ENCODE measurements at regions not wholly inside any gene's neighbourhood (a gene's known extent, or its start where the extent isn't known, plus 50 kb on each side); places are given as distances from the start of the nearest gene placed in this dataset.

DNA sequence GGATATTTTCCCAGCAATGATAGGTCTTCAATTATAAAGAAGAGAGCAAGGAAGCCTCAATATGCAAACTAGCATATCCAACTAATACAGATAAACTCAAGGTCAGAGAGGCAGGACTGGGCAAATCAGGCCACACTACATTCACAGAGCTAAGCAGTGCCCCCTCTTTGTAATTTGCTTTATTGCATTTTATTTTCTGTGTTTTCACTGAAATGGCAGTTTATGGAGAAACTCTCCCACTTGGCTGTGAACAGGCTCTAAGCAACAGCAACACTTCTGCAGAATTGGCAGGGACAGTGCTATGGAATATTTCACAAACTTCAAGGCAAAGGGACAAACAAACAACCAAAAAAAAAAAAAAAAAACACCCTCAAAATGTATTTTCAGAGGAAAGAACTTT, 93.4 kb upstream of the SOD1 start:
- no peak for DNase-seq (ENCODE audit: low read depth)

DNA sequence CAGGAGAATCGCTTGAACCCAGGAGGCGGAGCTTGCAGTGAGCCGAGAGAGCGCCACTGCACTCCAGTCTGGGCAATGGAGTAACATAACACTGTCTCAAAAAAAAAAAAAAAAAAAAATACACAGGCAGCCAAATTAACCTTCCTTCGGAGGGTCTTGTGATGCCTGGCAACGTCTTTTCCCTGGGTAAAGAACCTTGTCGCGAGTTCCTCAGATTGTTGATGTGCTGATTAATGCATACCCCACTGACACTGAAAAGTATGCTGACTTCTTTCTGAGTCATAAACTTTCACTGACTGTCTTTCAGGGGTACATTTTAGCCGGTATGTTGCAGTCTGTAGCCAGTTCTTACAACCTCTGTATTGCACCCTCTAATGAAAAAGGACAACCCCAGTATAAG, 95.1 kb upstream of the SOD1 start:
- no peak for DNase-seq (ENCODE audit: low read depth)

DNA sequence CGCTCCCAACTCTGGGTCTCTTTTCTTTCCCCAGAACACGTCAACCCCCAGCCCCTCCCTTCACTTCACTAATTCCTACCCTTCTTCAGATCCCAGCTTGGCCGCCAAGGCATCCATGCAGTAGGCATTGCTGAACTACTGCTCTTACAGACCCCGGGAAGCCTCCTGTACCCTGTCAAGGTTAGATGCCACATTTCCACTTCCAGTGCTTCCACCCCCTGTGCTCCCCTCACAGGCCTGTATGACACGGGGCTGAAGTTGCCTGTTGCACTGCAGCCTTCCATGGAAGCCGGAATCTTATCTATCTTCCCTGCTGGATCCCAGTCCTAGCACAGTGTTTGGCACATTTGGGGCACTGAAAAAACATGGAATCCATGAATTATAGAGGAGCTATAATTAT, 99.0 kb upstream of the SOD1 start:
- no peak for DNase-seq (ENCODE audit: low read depth)

DNA sequence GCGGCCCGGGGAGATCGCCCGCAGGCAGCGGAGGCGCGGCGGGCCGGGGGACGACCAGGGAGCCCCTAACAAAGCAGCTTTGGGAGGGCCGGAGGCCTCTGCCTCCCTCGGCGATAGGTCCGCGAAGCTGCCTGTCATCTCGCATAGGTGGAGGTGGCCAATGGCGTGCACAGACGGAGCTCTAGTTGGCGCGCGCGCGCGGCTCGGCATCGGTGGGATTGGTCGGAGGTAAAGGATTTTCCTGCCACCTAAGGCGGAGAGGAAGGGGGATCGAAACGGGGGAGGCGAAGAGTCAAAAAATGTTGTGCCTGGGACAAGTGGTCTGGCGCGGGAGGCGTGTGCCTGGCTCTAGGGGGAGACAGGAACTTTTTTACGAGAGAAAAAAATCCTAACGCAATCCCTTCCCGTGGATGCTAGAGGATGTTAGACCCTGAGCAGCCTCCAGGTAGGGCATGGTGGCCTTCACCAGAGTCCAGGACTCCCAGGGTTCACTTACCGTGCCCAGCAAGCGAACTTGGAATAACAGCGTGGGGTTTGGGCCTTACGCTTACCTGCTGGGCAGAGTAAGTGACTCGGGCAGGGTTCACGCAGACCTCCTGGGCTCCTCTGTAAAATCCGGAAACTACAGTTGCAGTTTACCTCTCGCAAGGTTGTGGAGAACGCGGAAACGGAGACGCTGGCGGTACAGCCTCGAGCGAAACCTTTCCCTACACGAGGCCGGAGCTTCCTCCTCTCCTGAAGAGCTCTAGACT, 99.9 kb upstream of the SOD1 start:
- DNase-seq (ENCODE audit: low read depth), result peak; percentile 91

DNA sequence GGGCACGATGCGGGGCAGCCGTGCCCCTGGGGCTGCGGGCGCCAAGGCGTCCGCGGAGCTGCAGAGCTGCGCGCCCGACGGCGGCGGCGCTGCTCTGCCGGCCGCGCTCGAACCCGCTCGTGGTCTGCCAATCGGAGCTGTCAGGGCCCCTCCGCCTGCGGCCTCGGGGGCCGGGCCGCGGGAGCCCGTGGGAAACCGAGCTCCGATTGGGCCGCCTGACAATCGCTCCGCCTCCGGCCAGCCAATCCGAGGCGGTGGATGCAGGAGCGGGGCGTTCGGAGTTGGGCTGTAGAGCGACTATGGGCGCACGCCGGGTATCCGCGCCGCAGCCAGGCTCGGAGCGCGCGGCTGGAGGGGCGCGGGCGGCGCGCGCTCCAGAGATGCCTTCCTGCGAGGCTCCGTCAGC, 100.5 kb upstream of the SOD1 start:
- DNase-seq (ENCODE audit: low read depth), result peak; percentile 74

DNA sequence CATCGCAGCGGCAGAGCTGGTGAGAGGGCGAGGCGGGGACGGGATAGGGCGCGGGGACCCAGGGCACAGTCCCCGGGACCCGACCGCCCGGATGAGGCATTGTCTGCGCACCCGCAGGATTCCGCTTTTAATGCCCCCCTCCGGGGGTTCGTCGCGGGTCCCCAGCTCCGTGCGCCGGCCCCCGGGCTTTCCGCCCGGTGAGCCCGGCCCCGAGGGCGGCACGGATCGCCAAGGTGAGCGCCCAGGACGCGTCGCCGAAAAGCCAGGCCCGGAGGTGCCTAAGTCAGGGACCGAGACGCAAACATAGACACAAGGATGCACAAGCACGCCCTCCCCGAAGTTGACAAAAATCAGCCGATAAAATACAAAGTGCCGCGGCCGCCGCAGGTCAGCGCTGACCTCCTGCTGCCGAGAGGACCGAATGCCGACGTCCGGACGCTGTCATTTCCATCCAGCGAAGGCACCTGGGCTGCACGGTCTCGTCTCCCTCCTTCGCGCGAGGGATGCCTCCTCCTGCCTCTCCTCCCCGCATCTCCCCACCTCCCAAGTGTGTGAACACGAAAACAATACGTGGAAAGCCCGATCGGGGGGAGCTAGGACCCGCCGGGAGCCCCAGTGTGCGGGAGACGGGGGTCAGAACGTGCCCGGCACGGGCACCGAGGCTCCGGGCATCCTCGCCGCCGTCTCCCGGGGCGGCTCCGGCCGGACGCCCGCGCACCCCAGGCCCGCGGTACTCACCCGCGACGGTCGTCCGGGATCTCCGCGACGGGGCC, 101.1 kb upstream of the SOD1 start:
- DNase-seq (ENCODE audit: low read depth), result no peak

DNA sequence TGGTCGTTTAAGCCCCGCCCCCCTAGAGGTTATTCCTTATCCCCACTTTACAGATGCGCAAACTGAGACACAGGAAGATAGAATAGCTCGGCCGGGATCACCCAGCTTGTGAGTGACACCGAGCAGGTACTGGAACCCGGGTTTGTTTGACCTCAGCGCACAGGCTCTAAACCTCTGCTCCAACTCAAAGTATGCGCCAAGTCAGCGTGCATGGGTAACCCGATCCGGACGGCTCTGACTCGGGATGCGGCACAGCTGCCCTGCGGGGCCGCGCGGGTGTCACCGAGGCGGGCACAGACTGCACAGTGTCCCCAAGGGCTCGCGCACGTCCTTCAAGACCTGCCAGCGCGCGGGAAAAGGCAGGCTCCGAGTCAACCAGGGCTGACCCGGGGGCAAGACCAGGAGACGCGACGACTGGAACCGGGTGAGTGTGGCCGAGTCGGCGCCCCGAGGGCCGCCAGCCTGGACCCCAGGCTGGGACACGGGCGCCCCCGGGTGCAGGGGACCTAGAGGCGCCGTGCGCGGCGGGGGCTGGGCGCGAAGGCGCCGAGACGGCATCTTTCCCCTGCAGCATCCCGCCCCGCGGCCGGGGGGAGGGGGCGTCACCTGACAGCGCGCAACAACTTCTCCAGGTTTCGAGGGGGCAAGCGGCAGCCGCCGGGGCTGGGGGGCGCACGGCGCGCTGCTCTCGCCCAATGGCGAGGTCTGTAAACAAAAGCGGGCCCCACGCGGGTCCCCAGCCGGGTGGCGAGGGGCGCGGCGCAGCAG, 101.9 kb upstream of the SOD1 start:
- no peak for DNase-seq (ENCODE audit: low read depth)

DNA sequence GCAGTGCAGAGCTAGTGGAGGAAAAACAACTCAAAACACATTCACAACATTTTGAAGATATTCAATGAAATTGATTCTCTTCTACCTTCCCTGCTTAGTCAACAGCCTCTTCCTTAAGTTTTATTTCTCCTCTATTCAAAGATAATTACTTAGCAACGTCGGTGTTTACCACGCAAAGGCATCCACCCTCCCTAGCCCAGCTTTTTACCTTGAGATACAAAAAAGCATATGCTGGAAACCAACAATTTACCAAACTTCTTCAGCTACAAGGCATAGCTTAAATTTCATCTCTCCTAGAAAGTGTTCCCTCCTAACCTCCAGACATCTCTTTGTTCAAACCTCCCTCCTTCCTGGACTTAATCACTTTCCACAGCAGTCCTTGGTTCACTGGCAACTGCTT, 102.8 kb upstream of the SOD1 start:
- no peak for DNase-seq (ENCODE audit: low read depth)

DNA sequence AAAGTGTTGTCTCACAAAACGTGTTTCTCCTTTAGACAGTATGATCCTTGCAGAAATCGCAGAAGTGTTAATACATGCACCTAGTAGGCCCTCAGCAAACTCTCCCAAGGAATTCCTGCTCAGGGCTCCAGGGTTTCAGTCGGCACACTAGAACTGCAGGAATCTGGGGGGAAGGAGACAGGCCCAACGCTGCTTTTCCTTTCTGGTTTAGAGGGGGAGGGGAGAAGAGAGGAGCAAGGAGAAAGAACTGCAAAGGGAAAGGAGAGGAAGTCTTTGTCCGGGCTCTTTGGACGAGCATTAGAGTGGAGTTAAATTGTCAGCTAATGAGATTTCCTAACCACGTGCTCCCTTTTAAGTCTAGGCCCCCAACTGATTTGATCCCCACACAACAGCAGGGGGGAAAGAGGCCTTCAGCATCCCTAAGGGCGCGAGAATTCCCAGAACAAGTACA, 103.7 kb upstream of the SOD1 start:
- DNase-seq (ENCODE audit: low read depth), result no peak

DNA sequence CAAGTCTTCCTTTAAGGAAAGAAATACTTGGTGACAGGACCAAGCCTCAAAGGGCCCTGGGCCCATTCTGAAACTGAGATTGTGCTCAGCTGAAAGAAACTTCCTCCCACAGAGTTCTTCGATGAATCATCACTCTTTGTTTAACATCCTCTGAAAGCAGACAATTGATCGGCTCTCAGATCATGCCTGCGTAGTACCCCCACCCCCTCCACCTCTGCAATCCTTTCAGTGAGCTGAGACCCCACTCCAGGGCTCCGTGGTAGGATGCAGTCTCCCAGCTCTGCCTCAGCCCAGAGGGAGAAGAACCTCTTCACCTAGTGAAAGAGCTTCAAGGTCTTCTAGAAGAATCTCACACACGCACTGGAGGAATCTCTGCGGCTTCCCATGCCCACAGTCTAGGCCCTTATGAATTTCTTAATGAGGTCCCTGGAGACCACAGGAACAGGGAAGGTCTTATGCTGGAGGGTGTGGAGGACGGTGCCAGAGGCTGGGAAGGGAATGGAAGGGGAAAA, 104.9 kb upstream of the SOD1 start:
- DNase-seq (ENCODE audit: low read depth), result no peak

DNA sequence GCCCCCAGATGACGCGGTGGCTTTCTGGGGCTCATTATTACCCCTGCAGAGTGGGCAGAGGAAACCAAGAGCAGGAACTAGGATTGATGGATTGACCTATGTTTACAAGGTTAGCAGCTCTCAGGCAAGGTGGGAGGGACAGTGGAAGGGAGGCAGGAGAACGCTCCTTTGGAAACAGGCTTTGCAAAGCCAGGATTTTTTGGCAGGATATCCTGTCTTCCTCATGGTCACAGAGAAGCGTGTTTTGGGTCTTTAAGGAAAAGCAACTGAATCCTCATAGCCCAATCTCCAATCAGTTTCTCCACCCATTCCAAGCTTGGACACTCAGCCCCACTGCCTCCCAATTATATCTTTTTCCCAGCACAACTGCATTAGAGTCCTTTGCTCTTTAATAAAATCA, 105.6 kb upstream of the SOD1 start:
- no peak for DNase-seq (ENCODE audit: low read depth)

DNA sequence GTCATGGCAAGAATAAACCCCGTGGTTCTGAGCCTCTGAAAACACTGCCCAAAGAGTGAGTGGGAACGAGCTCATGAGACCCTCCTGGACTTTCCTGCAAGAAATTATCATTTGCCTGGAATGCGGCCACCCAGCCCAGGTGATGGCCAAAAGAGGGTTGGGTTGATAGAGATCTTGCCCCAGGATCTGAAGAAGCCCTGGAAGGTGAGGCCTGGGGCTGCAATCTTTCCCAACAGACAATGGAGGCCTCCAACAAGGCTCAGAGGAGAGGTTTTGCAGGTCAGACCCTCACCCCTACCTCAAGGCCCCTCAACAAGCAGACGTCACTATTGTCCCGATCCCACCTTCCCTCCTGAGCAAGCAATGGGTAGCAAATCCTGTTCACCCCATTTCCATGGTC, 106.0 kb upstream of the SOD1 start:
- no peak for DNase-seq (ENCODE audit: low read depth)

DNA sequence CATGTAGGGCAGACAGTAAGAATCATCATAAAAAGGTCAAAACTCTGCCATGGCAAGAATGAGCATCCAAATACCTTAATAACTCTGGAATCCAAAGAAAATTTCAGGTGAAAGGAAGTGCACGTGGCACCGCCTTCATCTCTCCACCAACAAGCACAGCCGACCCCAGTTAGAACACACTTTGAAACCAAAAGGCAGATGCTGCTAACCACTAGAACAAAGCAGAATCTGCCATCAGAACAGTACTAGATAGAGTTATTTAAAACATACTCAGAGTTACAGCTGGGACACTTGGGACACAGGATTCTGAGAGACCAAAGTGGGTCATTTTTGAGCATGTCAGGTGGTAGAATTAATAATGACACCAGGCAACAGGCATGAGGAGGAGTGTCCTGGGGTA, 106.7 kb upstream of the SOD1 start:
- DNase-seq (ENCODE audit: low read depth), result no peak

DNA sequence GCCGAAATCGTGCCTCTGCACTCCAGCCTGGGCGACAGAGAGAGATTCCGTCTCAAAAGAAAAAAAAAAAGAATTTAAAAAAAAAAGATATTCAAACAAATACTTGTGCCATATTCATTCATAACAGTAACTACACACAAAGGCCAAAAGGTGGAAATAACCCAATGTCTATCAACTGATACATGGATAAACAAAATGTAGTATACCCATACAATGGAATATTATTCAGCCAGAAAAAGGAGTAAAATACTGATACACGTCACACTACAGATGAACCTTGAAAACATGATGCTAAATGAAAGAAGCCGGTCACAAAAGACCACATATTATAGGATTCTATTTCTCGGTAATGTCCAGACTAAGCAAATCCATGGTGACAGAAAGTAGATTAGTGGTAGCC, 109.4 kb upstream of the SOD1 start:
- DNase-seq (ENCODE audit: low read depth), result no peak

DNA sequence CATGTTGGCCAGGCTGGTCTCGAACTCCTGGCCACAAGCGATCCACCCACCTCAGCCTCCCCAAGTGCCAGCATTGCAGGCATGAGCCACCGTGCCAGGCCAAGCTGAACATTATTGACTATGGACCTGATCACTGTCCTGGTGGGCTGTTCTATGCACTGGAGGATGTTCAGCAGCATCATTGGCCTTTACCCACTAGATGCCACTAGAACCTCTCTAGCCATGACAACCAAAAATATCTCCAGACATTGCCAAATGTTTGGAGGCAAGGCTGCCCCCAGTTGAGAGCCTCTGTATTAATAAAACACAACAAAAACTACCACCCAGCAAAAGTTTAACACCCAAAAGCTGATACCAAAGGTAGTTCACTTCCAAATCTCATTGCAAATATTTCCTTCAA, 110.8 kb upstream of the SOD1 start:
- no peak for DNase-seq (ENCODE audit: low read depth)

DNA sequence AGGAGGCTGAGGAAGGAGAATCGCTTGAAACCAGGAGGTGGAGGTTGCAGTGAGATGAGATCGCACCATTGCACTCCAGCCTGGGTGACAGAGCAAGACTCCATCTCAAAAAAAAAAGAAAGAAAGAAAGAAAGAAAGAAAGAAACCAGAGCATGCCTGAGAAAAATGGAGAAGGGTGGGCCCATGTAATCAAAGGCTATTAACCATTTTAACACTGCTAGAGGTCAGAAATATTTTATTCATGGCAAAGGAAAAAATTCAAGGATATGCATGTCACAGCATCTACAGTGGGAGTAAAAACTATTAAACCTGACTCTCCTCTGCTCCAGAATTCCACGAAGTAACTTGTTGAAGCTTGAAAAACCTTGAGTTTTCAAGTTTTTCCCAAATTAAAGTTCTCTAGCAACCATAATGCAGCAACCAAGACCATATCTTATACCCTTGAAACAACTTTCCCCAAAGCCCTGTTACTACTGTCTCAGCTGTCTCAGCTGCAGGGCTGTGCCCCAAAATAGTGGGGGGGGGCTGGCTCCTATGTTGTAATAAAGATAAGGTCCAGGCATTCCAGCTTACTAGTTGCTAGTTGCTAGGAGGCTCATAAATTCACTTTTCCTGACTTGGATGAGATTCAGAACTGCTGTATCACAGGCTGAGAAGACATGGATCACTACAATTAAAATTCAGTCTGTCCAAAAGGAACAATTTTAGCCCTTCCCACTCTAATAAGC, 112.9 kb upstream of the SOD1 start:
- DNase-seq (ENCODE audit: low read depth), result no peak

DNA sequence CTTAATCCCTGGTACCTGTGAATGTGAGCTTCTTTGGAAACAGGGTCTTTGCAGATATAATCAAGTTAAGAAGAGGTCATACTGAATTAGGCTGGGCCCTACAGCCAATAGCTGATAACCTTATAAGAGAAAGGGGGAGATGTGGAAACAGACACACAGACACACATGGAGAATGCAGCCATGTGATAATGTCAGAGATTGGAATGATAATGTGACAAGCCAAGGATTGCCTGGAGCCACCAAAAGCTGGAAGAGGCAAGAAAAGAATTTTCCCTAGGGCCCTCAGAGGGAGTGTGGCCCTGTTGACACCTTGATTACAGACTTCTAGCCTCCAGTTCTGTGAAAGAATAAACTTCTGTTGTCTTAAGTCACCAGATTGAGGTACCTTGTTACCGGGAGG, 114.5 kb upstream of the SOD1 start:
- no peak for DNase-seq (ENCODE audit: low read depth)

DNA sequence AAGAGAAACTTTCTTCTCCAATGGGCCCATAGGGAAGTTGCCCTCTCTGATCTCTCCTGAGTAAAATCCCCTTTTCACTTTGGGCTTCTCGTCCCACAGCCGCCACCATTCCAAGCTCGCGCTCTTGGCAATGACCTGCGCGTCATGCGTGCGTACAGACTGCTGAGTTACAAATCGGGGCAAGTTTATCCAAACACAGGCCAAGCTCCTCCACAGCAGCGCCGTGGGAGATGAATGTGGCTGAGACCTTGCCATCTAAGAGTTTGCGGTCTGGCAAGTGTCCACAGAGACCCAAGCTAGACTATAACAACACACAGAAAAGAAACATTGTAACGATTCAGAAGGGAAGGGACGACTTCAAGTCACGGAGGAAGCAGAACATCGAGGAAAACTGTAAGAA, 116.3 kb upstream of the SOD1 start:
- no peak for DNase-seq (ENCODE audit: low read depth)

DNA sequence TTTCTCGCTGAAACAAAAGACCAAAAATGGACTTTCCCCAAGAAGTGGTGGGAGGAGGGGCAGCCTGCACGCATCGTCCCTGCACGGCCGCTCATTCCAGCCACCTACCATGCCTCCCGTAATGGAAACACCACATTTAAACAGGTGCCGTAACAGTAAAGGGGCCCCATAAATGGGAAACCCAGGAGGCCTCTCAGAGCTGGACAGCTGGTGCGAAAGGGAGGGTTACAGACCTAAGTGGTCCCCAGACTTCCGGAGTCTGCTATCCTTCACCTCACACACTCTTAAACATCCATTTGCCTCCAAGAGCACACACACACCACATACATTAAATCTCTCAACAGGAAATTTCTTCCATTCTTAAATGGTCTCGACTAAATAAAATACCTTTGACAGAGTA, 120.7 kb upstream of the SOD1 start:
- DNase-seq (ENCODE audit: low read depth), result no peak

DNA sequence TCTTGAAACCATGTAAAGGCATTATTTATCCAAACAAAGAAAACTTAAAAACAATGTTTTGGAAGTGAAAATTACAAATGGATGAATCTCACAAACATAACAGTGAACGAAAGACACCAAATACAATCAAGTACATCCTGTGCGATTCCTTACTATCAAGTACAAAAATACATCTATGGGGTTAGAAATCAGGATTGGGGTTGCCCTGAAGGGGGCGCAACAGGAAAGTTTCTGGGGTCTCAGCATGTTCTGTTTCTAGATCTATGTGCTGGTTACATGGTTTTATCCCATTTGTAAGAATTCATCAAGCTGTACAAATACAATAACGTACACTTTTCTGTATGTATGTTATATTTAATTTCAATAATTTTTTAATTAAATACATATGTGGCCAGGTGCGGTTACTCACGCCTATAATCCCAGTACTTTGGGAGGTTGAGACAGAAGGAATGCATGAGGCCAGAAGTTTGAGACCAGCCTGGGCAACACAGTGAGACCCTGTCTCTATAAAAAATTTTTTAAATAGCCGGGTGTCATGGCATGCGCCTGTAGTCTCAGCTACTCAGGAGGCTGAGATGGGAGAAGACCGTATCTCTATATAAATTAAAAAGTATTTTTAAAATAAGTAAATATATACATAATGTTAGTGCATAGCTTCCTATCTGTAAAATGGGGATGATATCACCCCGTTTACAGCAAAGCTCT, 121.5 kb upstream of the SOD1 start:
- no peak for DNase-seq (ENCODE audit: low read depth)

DNA sequence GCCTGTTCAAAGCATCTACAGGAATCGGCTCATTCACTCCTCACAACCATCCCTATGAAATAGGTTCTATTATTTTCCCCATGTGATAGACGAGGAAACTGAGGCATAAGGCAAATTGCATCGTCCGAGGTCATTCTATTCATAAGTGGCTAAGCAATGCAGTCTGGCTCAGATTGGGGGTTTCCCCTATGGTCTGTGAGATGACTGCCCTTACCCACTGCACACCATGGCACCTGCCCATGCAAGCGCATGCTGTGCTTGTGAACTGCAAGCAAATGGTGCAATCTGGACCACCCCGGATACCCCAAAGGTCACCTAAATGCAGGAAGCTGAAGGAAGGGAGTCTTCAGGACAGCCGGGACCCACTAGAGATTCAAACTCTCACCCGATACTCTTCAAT, 123.4 kb upstream of the SOD1 start:
- no peak for DNase-seq (ENCODE audit: low read depth)
